ENCODE measurements at regions not wholly inside any gene's neighbourhood (a gene's known extent, or its start where the extent isn't known, plus 50 kb on each side); places are given as distances from the start of the nearest gene placed in this dataset.
"Not testable (repeated sequence)": the region's sequence is repeated elsewhere in the genome, so short reads cannot be mapped to it uniquely, and the experiment has no call there.

DNA sequence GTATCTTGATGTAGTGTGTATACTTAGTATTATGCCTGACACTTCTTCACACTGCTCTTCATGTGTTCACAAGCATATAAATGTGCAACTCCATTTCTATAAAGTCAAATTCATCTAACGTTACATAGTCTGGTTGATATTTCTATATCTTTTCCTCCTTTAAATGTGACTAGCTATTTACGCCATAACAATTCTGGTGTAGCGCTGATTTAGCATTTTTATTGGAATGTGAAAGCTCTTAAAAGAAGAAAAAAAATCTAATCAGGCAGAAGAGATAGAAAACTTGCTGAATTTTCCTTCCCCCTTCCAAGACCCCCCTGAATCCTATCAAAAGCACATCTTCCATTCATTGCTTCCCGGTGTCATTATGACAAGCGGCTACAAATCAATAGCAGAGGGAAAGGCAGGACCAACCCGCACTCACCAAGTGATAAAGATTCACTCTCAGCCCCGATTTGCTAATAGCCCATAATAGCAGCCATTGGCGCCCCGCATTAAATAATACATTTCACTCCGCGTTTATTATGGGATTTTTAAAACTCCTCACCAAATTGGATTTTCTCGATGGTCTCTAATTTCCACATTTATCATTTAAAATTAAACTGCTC is 299.5 kb upstream of the PMFBP1 start:
- peaks cover 15% of the 10 kb centered on the region for H3K4me1 Mint-ChIP-seq
- H3K27me3 Mint-ChIP-seq, result no peaks in the 10 kb centered on the region
- no peak overlapping the region for H3K4me3 Mint-ChIP-seq
- H3K36me3 Mint-ChIP-seq, result no peaks in the 10 kb centered on the region
- no peak overlapping the region for H3K27ac Mint-ChIP-seq
- H3K9me3 Mint-ChIP-seq, result no peaks in the 10 kb centered on the region

DNA sequence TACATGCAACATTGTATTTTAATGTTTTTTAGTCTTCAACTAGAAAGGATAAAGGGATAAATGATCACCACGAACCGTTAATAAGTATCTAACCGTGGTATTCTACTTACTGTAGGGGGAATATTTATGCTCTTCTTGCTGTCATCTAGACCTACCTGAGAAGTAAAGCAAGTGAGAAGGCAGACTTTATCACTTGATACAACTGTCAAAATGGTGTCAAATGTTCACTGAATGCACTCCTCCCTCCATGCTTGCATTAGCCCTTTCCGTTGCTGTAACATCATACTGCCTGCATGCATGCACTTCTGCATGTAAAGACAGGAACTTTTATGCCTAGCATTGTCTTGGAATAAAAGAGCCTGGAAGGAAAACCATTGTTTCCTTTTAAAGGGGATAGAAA is 298.6 kb upstream of the PMFBP1 start:
- no peak overlapping the region for H3K27ac Mint-ChIP-seq
- no peak overlapping the region for H3K4me3 Mint-ChIP-seq
- H3K4me1 Mint-ChIP-seq, result peaks cover 11% of the 10 kb centered on the region
- H3K27me3 Mint-ChIP-seq, result no peaks in the 10 kb centered on the region
- H3K9me3 Mint-ChIP-seq, result no peaks in the 10 kb centered on the region
- H3K36me3 Mint-ChIP-seq, result no peaks in the 10 kb centered on the region

DNA sequence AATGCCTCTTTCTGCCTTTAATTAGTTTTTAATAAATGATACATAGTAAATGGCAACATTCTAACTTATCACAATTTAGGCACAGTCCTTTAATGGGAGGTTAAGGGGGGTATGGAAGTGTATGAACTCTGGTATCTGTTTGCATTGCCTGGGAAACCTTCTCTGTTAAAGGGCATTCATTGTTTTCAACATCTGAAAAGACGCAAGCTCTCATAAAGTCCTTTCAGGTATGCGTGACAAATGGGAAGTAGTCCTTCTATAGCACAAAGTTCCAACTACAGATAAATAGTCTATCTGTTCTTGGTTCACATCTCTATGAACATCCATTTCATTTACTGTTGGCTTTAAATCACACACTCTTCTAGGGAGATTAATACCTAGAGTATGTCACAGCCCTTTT is 298.0 kb upstream of the PMFBP1 start:
- H3K27ac Mint-ChIP-seq, result no peak overlapping the region
- no peaks in the 10 kb centered on the region for H3K36me3 Mint-ChIP-seq
- no peak overlapping the region for H3K4me3 Mint-ChIP-seq
- H3K4me1 Mint-ChIP-seq, result peaks cover 8% of the 10 kb centered on the region
- H3K9me3 Mint-ChIP-seq, result no peaks in the 10 kb centered on the region
- H3K27me3 Mint-ChIP-seq, result no peaks in the 10 kb centered on the region

DNA sequence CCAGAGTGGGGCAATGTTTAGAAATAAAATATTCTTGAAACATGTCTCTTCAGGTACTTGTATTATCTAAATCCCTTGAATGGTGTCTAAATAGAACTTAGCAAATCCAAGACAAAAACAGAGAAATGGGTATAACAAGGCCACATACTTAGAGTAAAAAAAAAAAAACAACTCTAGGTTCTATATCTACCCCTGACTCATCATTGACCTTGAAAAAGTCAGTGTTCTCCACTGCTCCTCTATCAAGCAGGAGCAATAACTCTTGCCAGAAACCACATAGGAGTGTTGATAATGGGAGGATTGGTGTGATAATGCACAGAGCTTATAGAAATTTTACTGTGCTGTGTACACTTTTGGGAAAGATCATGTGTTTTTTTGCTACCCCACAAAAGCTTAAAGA is 296.6 kb upstream of the PMFBP1 start:
- no peaks in the 10 kb centered on the region for H3K9me3 Mint-ChIP-seq
- no peaks in the 10 kb centered on the region for H3K27me3 Mint-ChIP-seq
- no peaks in the 10 kb centered on the region for H3K4me1 Mint-ChIP-seq
- no peaks in the 10 kb centered on the region for H3K36me3 Mint-ChIP-seq
- H3K27ac Mint-ChIP-seq, result no peak overlapping the region
- no peak overlapping the region for H3K4me3 Mint-ChIP-seq

DNA sequence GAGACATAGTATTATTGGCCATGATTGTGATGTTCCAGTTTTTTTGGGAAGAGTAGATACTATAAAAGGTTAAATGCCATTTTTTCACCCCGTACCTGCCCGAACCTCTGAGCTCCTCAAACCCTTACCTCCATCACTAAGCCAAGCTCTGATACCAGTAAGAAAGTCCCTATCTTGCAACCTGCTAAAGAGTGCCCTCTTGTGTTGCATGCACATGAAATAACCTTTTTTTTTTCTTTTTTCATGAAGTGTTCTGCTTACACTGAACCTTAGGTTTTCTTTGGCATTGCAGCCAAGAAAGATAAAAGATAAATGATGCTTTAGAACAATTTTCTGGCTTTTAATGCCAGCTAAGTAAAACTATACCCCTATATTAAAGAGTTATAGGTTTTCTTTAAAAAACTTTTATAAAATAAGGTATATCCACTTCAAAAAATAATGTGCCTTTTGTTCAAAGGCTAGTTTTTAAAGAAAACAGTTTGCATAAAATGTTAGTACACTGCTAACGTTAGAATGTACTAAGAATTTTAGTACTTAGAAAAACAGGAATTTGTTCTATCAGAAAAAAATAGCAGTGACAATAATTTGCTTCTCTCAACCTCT is 295.3 kb upstream of the PMFBP1 start:
- H3K9me3 Mint-ChIP-seq, result no peaks in the 10 kb centered on the region
- no peak overlapping the region for H3K4me3 Mint-ChIP-seq
- H3K36me3 Mint-ChIP-seq, result no peaks in the 10 kb centered on the region
- H3K27me3 Mint-ChIP-seq, result no peaks in the 10 kb centered on the region
- no peaks in the 10 kb centered on the region for H3K4me1 Mint-ChIP-seq
- no peak overlapping the region for H3K27ac Mint-ChIP-seq

DNA sequence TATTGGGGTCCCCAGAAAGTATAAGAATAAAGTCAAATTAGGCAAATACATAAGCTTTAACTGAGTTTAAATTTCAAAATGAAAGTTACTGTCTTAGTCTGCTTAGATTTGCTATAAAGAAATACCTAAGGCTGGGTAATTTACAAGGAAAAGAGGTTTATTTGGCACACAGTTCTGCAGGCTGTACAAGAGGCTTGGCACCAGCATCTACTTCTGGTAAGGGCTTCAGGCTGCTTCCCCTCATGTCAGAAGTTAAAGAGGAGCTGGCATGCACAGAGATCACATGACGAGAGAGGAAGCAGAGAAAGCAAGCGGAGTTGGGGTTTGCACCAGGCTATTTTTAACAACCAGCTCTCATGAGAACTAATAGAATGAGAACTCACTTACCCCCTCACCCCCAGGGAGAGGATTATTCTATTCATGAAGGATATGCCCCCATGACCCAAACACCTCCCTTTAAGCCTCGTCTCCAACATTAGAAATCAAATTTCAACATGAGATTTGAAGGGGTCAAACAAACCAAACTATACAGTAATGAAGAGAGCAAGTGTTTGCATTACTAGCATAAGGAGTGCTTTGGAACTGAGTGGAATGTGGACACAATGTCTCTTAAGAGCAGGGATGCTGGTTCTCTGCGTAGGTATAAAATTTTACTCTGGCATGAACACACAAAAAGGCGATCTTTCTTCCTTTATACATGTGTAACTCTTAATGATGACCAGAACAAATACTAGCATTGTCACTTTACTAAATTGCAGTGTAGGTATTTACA is 292.8 kb upstream of the PMFBP1 start:
- H3K9me3 Mint-ChIP-seq, result no peaks in the 10 kb centered on the region
- H3K4me1 Mint-ChIP-seq, result no peaks in the 10 kb centered on the region
- no peaks in the 10 kb centered on the region for H3K27me3 Mint-ChIP-seq
- no peaks in the 10 kb centered on the region for H3K36me3 Mint-ChIP-seq
- H3K27ac Mint-ChIP-seq, result no peak overlapping the region
- H3K4me3 Mint-ChIP-seq, result no peak overlapping the region

DNA sequence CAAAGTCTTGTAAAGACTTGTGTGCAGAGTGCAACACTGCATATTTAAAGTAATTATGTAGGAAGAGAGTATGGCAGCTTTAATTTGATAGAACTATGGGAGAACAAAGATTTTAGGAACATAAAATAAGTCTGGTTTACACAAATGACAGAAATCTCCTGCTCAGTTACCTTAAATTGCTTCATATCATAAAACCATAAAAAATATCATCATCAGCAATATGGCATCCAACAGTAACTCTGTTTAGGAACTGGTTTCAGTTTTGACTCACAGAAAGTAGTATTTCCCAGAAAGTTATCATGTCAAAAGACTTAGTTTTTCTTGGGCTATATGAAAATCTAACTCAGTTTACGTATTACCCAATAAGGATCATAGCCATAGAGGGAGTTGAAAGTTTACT is 292.1 kb upstream of the PMFBP1 start:
- H3K4me1 Mint-ChIP-seq, result no peaks in the 10 kb centered on the region
- no peaks in the 10 kb centered on the region for H3K27me3 Mint-ChIP-seq
- H3K27ac Mint-ChIP-seq, result no peak overlapping the region
- H3K36me3 Mint-ChIP-seq, result no peaks in the 10 kb centered on the region
- no peak overlapping the region for H3K4me3 Mint-ChIP-seq
- no peaks in the 10 kb centered on the region for H3K9me3 Mint-ChIP-seq

DNA sequence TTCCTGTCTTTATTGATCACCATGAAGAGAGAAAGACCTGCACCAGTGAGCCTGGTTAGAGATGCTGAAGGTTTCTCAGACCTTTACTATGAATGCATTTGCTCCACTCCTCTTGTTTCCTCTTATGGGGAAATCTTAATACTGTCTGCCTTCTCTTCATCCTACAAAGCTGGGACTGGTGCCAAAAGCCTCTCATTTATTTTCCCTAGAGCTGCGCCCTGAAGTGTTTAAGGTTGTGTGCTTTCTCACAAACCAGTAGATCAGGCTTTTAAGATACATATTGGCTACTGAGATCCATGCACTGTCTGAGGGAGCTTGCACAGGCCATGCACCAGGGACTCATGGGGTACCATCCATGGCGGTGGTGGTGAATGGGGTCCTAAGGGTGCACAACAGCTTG is 286.1 kb upstream of the PMFBP1 start:
- H3K4me1 Mint-ChIP-seq, result no peaks in the 10 kb centered on the region
- H3K4me3 Mint-ChIP-seq, result no peak overlapping the region
- peaks cover 26% of the 10 kb centered on the region for H3K9me3 Mint-ChIP-seq
- H3K36me3 Mint-ChIP-seq, result peaks cover 3% of the 10 kb centered on the region
- no peak overlapping the region for H3K27ac Mint-ChIP-seq
- H3K27me3 Mint-ChIP-seq, result peaks cover 2% of the 10 kb centered on the region

DNA sequence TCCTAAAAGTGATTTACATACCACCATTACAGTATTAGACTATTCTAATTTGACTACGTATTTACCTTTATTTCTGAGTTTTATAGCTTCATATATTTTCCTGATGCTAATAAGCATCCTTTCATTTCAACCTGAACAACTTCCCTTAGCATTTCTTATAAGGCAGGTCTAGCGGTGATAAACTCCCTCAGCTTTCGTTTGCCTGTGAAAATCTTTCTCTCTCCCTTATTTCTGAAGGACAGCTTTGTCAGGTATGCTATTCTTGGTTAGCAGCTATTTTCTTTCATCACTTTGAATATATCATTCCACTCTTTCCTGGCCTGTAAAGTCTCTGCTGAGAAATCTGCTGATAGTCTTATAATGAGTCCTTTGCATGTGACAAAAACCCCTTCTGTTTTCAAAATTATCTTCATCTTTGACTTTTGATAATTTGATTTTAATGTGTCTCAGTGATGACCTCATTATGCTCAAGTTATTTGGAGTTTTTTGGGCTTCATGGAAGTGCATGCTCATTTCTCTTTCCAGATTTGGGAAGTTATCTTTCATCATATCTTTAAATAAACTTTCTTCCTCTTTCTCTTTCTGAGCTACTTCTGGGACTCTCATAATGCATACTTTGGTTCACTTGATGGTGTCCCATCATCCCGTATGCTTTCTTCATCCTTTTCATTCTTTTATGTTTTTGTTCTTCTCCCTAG is 285.4 kb upstream of the PMFBP1 start:
- H3K9me3 Mint-ChIP-seq, result peaks cover 32% of the 10 kb centered on the region
- H3K4me3 Mint-ChIP-seq, result no peak overlapping the region
- peaks cover 3% of the 10 kb centered on the region for H3K36me3 Mint-ChIP-seq

DNA sequence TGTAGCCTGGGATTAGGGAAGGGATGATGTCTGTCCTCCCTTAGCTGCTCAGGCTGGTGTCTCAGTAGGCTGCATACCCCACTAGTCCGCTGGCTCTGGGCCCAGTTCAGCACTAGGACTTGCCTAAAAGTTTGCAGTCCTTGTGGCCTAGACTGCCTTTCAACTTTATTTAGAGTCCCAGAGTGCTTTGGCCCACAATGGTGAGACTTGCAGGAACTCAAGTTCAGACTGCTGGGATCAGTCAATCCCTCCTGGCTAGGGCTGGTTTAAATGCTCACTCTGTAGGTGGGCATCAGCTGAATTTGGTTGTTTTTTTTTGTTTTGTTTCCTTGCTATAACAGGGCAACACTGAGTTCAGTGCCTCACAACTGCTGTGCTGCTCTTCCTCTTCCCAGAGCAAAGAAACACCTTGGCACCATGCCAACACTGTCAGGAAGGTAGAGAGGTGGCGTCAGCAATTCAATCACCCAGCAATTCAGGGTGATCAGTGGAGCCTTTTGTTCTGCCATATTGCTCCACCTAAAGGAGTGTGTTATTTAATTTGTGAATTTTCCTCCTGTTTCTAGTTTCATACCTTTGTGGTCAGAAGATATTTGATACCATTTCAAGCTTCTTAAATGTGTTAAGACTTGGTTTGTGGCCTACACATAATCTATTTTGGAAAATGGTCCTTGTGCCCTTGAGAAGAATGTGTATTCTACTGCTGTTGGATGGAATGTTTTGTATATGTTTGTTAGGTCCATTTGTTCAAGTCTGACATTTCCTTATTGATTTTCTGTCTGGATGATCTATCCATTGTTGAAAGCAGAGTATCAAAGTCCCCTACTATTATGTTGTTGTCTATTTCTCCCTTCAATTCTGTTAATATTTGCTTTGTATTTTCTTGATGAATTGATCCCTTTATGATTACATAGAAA is 284.0 kb upstream of the PMFBP1 start:
- H3K27me3 Mint-ChIP-seq, result peaks cover 4% of the 10 kb centered on the region
- peaks cover 3% of the 10 kb centered on the region for H3K36me3 Mint-ChIP-seq
- no peak overlapping the region for H3K4me3 Mint-ChIP-seq
- peaks cover 44% of the 10 kb centered on the region for H3K9me3 Mint-ChIP-seq
- H3K4me1 Mint-ChIP-seq, result no peaks in the 10 kb centered on the region
- H3K27ac Mint-ChIP-seq, result no peak overlapping the region

More for the DNA sequence above, 285.4 kb upstream of the PMFBP1 start:
- H3K4me1 Mint-ChIP-seq, result no peaks in the 10 kb centered on the region
- no peak overlapping the region for H3K27ac Mint-ChIP-seq
- peaks cover 3% of the 10 kb centered on the region for H3K27me3 Mint-ChIP-seq

DNA sequence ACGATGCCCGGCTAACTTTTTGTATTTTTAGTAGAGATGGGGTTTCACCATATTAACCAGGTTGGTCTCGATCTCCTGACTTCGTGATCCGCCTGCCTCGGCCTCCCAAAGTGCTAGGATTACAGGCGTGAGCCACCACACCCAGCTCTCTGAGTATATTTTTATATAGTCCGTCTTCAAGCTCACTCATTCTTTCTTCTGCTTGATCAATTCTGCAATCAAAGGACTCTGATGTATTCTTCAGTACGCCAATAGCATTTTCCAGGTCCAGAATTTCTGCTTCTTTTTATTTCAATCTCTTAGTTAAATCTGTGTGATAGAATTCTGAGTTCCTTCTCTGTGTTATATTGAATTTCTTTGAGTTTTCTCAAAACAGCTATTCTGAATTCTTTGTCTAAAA is 281.9 kb upstream of the PMFBP1 start:
- not testable (repeated sequence) for H3K36me3 Mint-ChIP-seq, H3K27me3 Mint-ChIP-seq, H3K4me3 Mint-ChIP-seq, H3K4me1 Mint-ChIP-seq, H3K27ac Mint-ChIP-seq
- peaks cover 55% of the 10 kb centered on the region for H3K9me3 Mint-ChIP-seq

DNA sequence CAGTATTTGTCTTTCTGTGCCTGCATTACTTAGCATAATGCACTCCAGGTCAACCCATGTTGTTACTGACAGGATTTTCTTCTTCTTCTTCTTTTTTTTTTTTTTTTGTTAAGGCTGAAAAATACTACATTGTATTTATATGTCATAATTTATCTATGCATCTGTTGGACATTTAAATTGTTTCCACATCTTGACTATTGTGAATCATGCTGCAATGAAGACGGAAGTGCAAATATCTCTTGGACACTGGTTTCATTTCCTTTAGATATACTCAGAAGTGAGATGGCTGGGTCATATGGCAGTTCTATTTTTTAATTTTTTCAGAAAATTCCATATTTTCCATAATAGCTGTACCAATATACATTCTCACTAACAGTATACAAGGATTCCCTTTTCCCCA is 272.7 kb upstream of the PMFBP1 start:
- H3K9me3 Mint-ChIP-seq, result peaks cover 25% of the 10 kb centered on the region
- no peaks in the 10 kb centered on the region for H3K4me1 Mint-ChIP-seq

DNA sequence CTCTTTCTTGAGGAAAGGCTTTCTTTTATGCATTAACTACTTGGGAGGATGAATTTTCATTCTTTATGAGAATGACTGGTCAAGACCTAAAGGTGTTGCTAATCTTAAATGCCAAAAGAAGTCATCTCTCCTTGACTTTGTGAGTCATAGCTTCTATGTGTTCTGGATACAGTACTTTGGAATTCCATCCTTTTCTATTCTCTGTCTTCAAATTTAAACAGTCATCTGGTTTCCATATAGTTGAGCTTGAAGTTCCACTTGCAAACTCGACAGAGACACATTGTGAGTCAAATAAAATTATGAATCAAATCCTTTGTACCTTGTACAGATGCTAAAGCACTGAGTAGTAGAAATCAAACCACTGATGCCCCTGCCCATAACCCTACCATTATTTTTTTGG is 271.9 kb upstream of the PMFBP1 start:
- H3K27me3 Mint-ChIP-seq, result no peaks in the 10 kb centered on the region
- H3K9me3 Mint-ChIP-seq, result peaks cover 25% of the 10 kb centered on the region
- H3K27ac Mint-ChIP-seq, result no peak overlapping the region
- no peaks in the 10 kb centered on the region for H3K36me3 Mint-ChIP-seq
- H3K4me1 Mint-ChIP-seq, result no peaks in the 10 kb centered on the region
- no peak overlapping the region for H3K4me3 Mint-ChIP-seq

More for the DNA sequence above, 272.7 kb upstream of the PMFBP1 start:
- Mint-ChIP-seq H3K36me3 (no peaks in the 10 kb centered on the region), H3K4me3 (no peak overlapping the region), H3K27ac (no peak overlapping the region), H3K27me3 (no peaks in the 10 kb centered on the region)

DNA sequence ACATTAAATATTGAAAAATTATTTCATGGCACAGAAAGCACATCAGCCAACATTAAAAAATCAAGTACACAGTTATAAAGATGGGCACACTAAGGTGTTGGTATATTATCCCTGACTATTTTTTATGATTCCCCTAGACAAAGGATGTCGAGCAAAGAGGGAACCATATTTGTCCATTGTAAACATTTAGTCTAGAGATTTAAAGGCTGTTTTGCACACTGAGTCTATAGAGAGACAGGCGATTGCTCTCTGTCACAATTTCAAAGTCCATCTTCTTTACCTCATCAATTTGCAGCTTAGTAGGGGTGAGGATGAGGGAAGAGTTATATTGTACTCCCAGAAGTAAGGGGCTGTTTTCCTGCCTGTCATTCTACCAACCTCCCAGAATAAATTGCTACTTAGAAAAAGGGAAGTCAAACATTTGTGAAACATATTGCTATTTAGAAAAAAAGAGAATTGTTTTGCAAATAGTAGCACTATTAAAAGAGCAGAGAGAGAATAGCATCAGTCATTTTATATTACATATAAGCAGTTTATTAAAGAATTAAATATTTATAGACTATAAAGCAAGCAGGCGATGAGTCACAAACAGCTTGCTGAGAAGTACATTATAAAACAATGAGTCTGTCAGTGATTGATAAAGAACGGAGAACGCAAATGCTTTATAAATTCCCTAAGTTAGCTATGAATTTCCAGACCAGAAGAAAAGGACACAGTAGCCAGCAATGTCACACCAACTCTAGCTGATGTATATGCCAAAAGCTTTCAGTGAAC is 270.6 kb upstream of the PMFBP1 start:
- Mint-ChIP-seq H3K9me3 (peaks cover 17% of the 10 kb centered on the region), H3K36me3 (no peaks in the 10 kb centered on the region), H3K4me1 (no peaks in the 10 kb centered on the region), H3K27ac (no peak overlapping the region), H3K4me3 (no peak overlapping the region), H3K27me3 (no peaks in the 10 kb centered on the region)
